Transverse colon (tissue), 4 donors: ENCODE measurements at regions not wholly inside any gene's neighbourhood (a gene's known extent, or its start where the extent isn't known, plus 50 kb on each side); places are given as distances from the start of the nearest gene placed in this dataset.

Source experiments
- CTCF ChIP-seq, 5 experiments: fragments of 200-600 bp in 3 of 5; fragments of 450-650 bp in 2 of 5; sonication (generic) in 3 of 5; IDR thresholded peaks; 1 replicate in 2 of 5; 2 replicates in 3 of 5; pipeline ENCODE4 v1.5.1; 2016 to 2017; ENCODE audit warnings: antibody characterized with exemption in 5 of 5, inconsistent platforms in 3 of 5, mild to moderate bottlenecking in 2 of 5, moderate library complexity in 1 of 5
- EP300 ChIP-seq: sonication (generic); formaldehyde crosslinking; IDR thresholded peaks from one replicate; pipeline ENCODE4 v1.6.1; 2017; ENCODE audit warnings: antibody characterized with exemption, low read depth
- POLR2AphosphoS5 ChIP-seq, 3 donors: sonication (generic); formaldehyde crosslinking; IDR thresholded peaks; one replicate each; pipeline ENCODE4 v1.6.1; 2016; ENCODE audit warnings: antibody characterized with exemption in 3 of 3

- TF ChIP-seq EP300 (no peak), POLR2AphosphoS5 (IDR thresholded peaks at IDR 0.05) (no peak), CTCF (IDR thresholded peaks at IDR 0.05) (no peak)
Measured at GRCh38 chr21:15407585-15407984, 322.2 kb upstream of the USP25 start.
